ENCODE measurements at regions not wholly inside any gene's neighbourhood (a gene's known extent, or its start where the extent isn't known, plus 50 kb on each side); places are given as distances from the start of the nearest gene placed in this dataset.

- H3K4me2 ChIP-seq (ENCODE audit: insufficient read depth, low read length), result no peak overlapping the region
Measured at GRCh38 chr1:82704966-82705365, 904.2 kb downstream of the ADGRL2 start.

GRCh38 chr1:82704393-82704792 lies 903.7 kb downstream of the ADGRL2 start:
- DNase-seq (ENCODE audit: insufficient read length, low spot score, missing footprints), result no peak
- H3K4me1 ChIP-seq (ENCODE audit: insufficient read depth, low read length), result no peaks in the 10 kb centered on the region
- no peaks in the 10 kb centered on the region for H3K9me3 ChIP-seq (ENCODE audit: low read depth, low read length)
- no peak for TF ChIP-seq CTCF (IDR thresholded peaks at IDR 0.05; ENCODE audit: extremely low read depth, low read depth, low read length)
- no peak overlapping the region for H3K4me2 ChIP-seq (ENCODE audit: insufficient read depth, low read length)
- H4K20me1 ChIP-seq (ENCODE audit: insufficient read depth, low read length), result no peaks in the 10 kb centered on the region
- no peak overlapping the region for H3K4me3 ChIP-seq (ENCODE audit: insufficient read depth, low read length)
- no peaks in the 10 kb centered on the region for H3K36me3 ChIP-seq (ENCODE audit: insufficient read depth, low read length)
- no peaks in the 10 kb centered on the region for H3K27me3 ChIP-seq (ENCODE audit: insufficient read depth, low read length)
- H3K27ac ChIP-seq (ENCODE audit: low read depth, low read length), result no peak overlapping the region
- H2AFZ ChIP-seq (ENCODE audit: low read length), result no peak overlapping the region
- H3K79me2 ChIP-seq (ENCODE audit: insufficient read depth, low read length), result no peaks in the 10 kb centered on the region

More at GRCh38 chr1:82704966-82705365, 904.2 kb downstream of the ADGRL2 start:
- Histone ChIP-seq H3K27ac (ENCODE audit: low read depth, low read length) (no peak overlapping the region), H4K20me1 (ENCODE audit: insufficient read depth, low read length) (no peaks in the 10 kb centered on the region), H3K27me3 (ENCODE audit: insufficient read depth, low read length) (no peaks in the 10 kb centered on the region), H3K36me3 (ENCODE audit: insufficient read depth, low read length) (no peaks in the 10 kb centered on the region), H3K4me3 (ENCODE audit: insufficient read depth, low read length) (no peak overlapping the region), H3K9me3 (ENCODE audit: low read depth, low read length) (no peaks in the 10 kb centered on the region), H3K4me1 (ENCODE audit: insufficient read depth, low read length) (no peaks in the 10 kb centered on the region), H2AFZ (ENCODE audit: low read length) (no peak overlapping the region), H3K79me2 (ENCODE audit: insufficient read depth, low read length) (no peaks in the 10 kb centered on the region)
- no peak for TF ChIP-seq CTCF (IDR thresholded peaks at IDR 0.05; ENCODE audit: extremely low read depth, low read depth, low read length)
- no peak for DNase-seq (ENCODE audit: insufficient read length, low spot score, missing footprints)

GRCh38 chr1:82703951-82704350 lies 903.2 kb downstream of the ADGRL2 start:
- Histone ChIP-seq H2AFZ (ENCODE audit: low read length) (no peak overlapping the region), H3K4me2 (ENCODE audit: insufficient read depth, low read length) (no peak overlapping the region), H3K4me3 (ENCODE audit: insufficient read depth, low read length) (no peak overlapping the region), H3K79me2 (ENCODE audit: insufficient read depth, low read length) (no peaks in the 10 kb centered on the region), H3K27me3 (ENCODE audit: insufficient read depth, low read length) (no peaks in the 10 kb centered on the region), H3K36me3 (ENCODE audit: insufficient read depth, low read length) (no peaks in the 10 kb centered on the region), H4K20me1 (ENCODE audit: insufficient read depth, low read length) (no peaks in the 10 kb centered on the region), H3K4me1 (ENCODE audit: insufficient read depth, low read length) (no peaks in the 10 kb centered on the region), H3K9me3 (ENCODE audit: low read depth, low read length) (no peaks in the 10 kb centered on the region), H3K27ac (ENCODE audit: low read depth, low read length) (no peak overlapping the region)
- TF ChIP-seq CTCF (IDR thresholded peaks at IDR 0.05; ENCODE audit: extremely low read depth, low read depth, low read length), result no peak
- DNase-seq (ENCODE audit: insufficient read length, low spot score, missing footprints), result no peak

- DNase-seq (ENCODE audit: insufficient read length, low spot score, missing footprints), result no peak
- H3K4me2 ChIP-seq (ENCODE audit: insufficient read depth, low read length), result no peak overlapping the region
- H4K20me1 ChIP-seq (ENCODE audit: insufficient read depth, low read length), result no peaks in the 10 kb centered on the region
- H2AFZ ChIP-seq (ENCODE audit: low read length), result no peak overlapping the region
- H3K9me3 ChIP-seq (ENCODE audit: low read depth, low read length), result no peaks in the 10 kb centered on the region
- TF ChIP-seq CTCF (IDR thresholded peaks at IDR 0.05; ENCODE audit: extremely low read depth, low read depth, low read length), result no peak
- no peaks in the 10 kb centered on the region for H3K36me3 ChIP-seq (ENCODE audit: insufficient read depth, low read length)
- no peaks in the 10 kb centered on the region for H3K79me2 ChIP-seq (ENCODE audit: insufficient read depth, low read length)
- no peak overlapping the region for H3K4me3 ChIP-seq (ENCODE audit: insufficient read depth, low read length)
- no peaks in the 10 kb centered on the region for H3K4me1 ChIP-seq (ENCODE audit: insufficient read depth, low read length)
- H3K27me3 ChIP-seq (ENCODE audit: insufficient read depth, low read length), result no peaks in the 10 kb centered on the region
- H3K27ac ChIP-seq (ENCODE audit: low read depth, low read length), result no peak overlapping the region
Measured at GRCh38 chr1:82700476-82700875, 899.7 kb downstream of the ADGRL2 start.
